Effector memory CD8-positive, alpha-beta T cell (primary cell): ENCODE measurements at regions not wholly inside any gene's neighbourhood (a gene's known extent, or its start where the extent isn't known, plus 50 kb on each side); places are given as distances from the start of the nearest gene placed in this dataset.

Experiments used
- ATAC-seq: fragments of 150-1000 bp; cut with Tn5 transposase; replicated peaks from 2 replicates; pipeline ENCODE4 v1.10.0; 2021; ENCODE audit warnings: mild to moderate bottlenecking, moderate library complexity
- DNase-seq, 3 experiments: peaks; one replicate each; pipeline ENCODE4 v3.0.0; 2021
- H3K27ac Mint-ChIP-seq, 2 donors: one replicate each; pipeline ENCODE4 v1.8.0; 2022; ENCODE audit warnings: mild to moderate bottlenecking in 2 of 2, mixed read lengths in 2 of 2, moderate library complexity in 2 of 2
- H3K27me3 Mint-ChIP-seq, 2 donors: one replicate each; pipeline ENCODE4 v1.8.0; 2022; ENCODE audit warnings: mixed read lengths in 2 of 2
- H3K36me3 Mint-ChIP-seq: one replicate; pipeline ENCODE4 v1.8.0; 2022; ENCODE audit warnings: mild to moderate bottlenecking, moderate library complexity, mixed read lengths; ENCODE audit not compliant: insufficient read depth
- H3K4me1 Mint-ChIP-seq, 2 donors: one replicate each; pipeline ENCODE4 v1.8.0; 2022; ENCODE audit warnings: low read depth in 2 of 2, mixed read lengths in 2 of 2
- H3K4me3 Mint-ChIP-seq, 2 donors: one replicate each; pipeline ENCODE4 v1.8.0; 2022; ENCODE audit warnings: mild to moderate bottlenecking in 2 of 2, mixed read lengths in 2 of 2, moderate library complexity in 2 of 2
- H3K9me3 Mint-ChIP-seq, 2 donors: one replicate each; pipeline ENCODE4 v1.8.0; 2022; ENCODE audit warnings: mixed read lengths in 2 of 2

- no peak overlapping the region for H3K27ac Mint-ChIP-seq
- H3K4me1 Mint-ChIP-seq, result no peaks in the 10 kb centered on the region
- ATAC-seq (no peak), DNase-seq (no peak)
- peaks cover 2 to 3% of the 10 kb centered on the region in 2 donors for H3K9me3 Mint-ChIP-seq
- no peak overlapping the region for H3K4me3 Mint-ChIP-seq
- H3K27me3 Mint-ChIP-seq, result peaks cover 0 to 33% of the 10 kb centered on the region in 2 donors
- H3K36me3 Mint-ChIP-seq, result no peaks in the 10 kb centered on the region
These were observed 447.0 kb upstream of the CDH4 start for GRCh38 chr20:60804918-60805630.

- no peaks in the 10 kb centered on the region for H3K9me3 Mint-ChIP-seq
- H3K27ac Mint-ChIP-seq, result no peak overlapping the region
- no peaks in the 10 kb centered on the region for H3K4me1 Mint-ChIP-seq
- peaks cover 0 to 29% of the 10 kb centered on the region in 2 donors for H3K27me3 Mint-ChIP-seq
- H3K4me3 Mint-ChIP-seq, result no peak overlapping the region
- no peaks in the 10 kb centered on the region for H3K36me3 Mint-ChIP-seq
- ATAC-seq (no peak), DNase-seq (no peak)
These were observed 445.7 kb upstream of the CDH4 start for GRCh38 chr20:60806354-60806753.

- no peaks in the 10 kb centered on the region for H3K36me3 Mint-ChIP-seq
- no peaks in the 10 kb centered on the region for H3K9me3 Mint-ChIP-seq
- H3K27me3 Mint-ChIP-seq, result peaks cover 0 to 24% of the 10 kb centered on the region in 2 donors
- DNase-seq (no peak), ATAC-seq (no peak)
- no peaks in the 10 kb centered on the region for H3K4me1 Mint-ChIP-seq
- H3K4me3 Mint-ChIP-seq, result no peak overlapping the region
- no peak overlapping the region for H3K27ac Mint-ChIP-seq
These were observed 445.2 kb upstream of the CDH4 start for GRCh38 chr20:60806824-60807223.

- DNase-seq, result no peak
- Mint-ChIP-seq H3K4me1 (no peaks in the 10 kb centered on the region), H3K27me3 (peaks cover 0 to 11% of the 10 kb centered on the region in 2 donors), H3K36me3 (no peaks in the 10 kb centered on the region), H3K4me3 (no peak overlapping the region), H3K9me3 (peaks cover 0 to 2% of the 10 kb centered on the region in 2 donors), H3K27ac (no peak overlapping the region)
- ATAC-seq, result no peak
These were observed 443.9 kb upstream of the CDH4 start for GRCh38 chr20:60808003-60808672.

- no peaks in the 10 kb centered on the region for H3K4me1 Mint-ChIP-seq
- ATAC-seq, result no peak
These were observed 443.4 kb upstream of the CDH4 start for GRCh38 chr20:60808701-60809100.

GRCh38 chr20:60810561-60810960 is 441.5 kb upstream of the CDH4 start:
- H3K4me3 Mint-ChIP-seq, result no peak overlapping the region
- peaks cover 0 to 2% of the 10 kb centered on the region in 2 donors for H3K9me3 Mint-ChIP-seq
- no peaks in the 10 kb centered on the region for H3K27me3 Mint-ChIP-seq

More at GRCh38 chr20:60808701-60809100, 443.4 kb upstream of the CDH4 start:
- Mint-ChIP-seq H3K27me3 (peaks cover 0 to 5% of the 10 kb centered on the region in 2 donors), H3K9me3 (peaks cover 0 to 2% of the 10 kb centered on the region in 2 donors), H3K36me3 (no peaks in the 10 kb centered on the region), H3K27ac (no peak overlapping the region), H3K4me3 (no peak overlapping the region)
- no peak for DNase-seq

GRCh38 chr20:60812561-60812960 is 439.5 kb upstream of the CDH4 start:
- no peak overlapping the region for H3K4me3 Mint-ChIP-seq
- no peaks in the 10 kb centered on the region for H3K4me1 Mint-ChIP-seq
- peaks cover 0 to 7% of the 10 kb centered on the region in 2 donors for H3K9me3 Mint-ChIP-seq
- H3K36me3 Mint-ChIP-seq, result no peaks in the 10 kb centered on the region
- ATAC-seq (no peak), DNase-seq (no peak)
- H3K27me3 Mint-ChIP-seq, result no peaks in the 10 kb centered on the region
- H3K27ac Mint-ChIP-seq, result no peak overlapping the region

More at GRCh38 chr20:60810561-60810960, 441.5 kb upstream of the CDH4 start:
- H3K4me1 Mint-ChIP-seq, result no peaks in the 10 kb centered on the region
- H3K36me3 Mint-ChIP-seq, result no peaks in the 10 kb centered on the region
- ATAC-seq (no peak), DNase-seq (no peak)
- H3K27ac Mint-ChIP-seq, result no peak overlapping the region

- Mint-ChIP-seq H3K36me3 (no peaks in the 10 kb centered on the region), H3K4me3 (no peak overlapping the region), H3K9me3 (peaks cover 0 to 7% of the 10 kb centered on the region in 2 donors), H3K27ac (no peak overlapping the region), H3K4me1 (no peaks in the 10 kb centered on the region), H3K27me3 (no peaks in the 10 kb centered on the region)
- DNase-seq, result no peak
- no peak for ATAC-seq
These were observed 439.0 kb upstream of the CDH4 start for GRCh38 chr20:60813066-60813465.

- Mint-ChIP-seq H3K27ac (no peak overlapping the region), H3K9me3 (peaks cover 0 to 7% of the 10 kb centered on the region in 2 donors), H3K36me3 (no peaks in the 10 kb centered on the region), H3K4me1 (peaks cover 0 to 2% of the 10 kb centered on the region in 2 donors), H3K27me3 (peaks cover 0 to 17% of the 10 kb centered on the region in 2 donors), H3K4me3 (no peak overlapping the region)
- ATAC-seq (no peak), DNase-seq (no peak)
These were observed 436.4 kb upstream of the CDH4 start for GRCh38 chr20:60815656-60816055.

GRCh38 chr20:60816901-60817300 is 435.2 kb upstream of the CDH4 start:
- DNase-seq (no peak), ATAC-seq (no peak)
- Mint-ChIP-seq H3K36me3 (no peaks in the 10 kb centered on the region), H3K27ac (no peak overlapping the region), H3K4me3 (no peak overlapping the region), H3K9me3 (peaks cover 0 to 7% of the 10 kb centered on the region in 2 donors), H3K27me3 (peaks cover 0 to 21% of the 10 kb centered on the region in 2 donors), H3K4me1 (peaks cover 0 to 4% of the 10 kb centered on the region in 2 donors)

- H3K4me3 Mint-ChIP-seq, result no peak overlapping the region
- ATAC-seq (no peak), DNase-seq (no peak)
- H3K27ac Mint-ChIP-seq, result no peak overlapping the region
- H3K36me3 Mint-ChIP-seq, result no peaks in the 10 kb centered on the region
- H3K4me1 Mint-ChIP-seq, result peaks cover 0 to 4% of the 10 kb centered on the region in 2 donors
- H3K27me3 Mint-ChIP-seq, result peaks cover 0 to 21% of the 10 kb centered on the region in 2 donors
- peaks cover 0 to 4% of the 10 kb centered on the region in 2 donors for H3K9me3 Mint-ChIP-seq
These were observed 434.2 kb upstream of the CDH4 start for GRCh38 chr20:60817891-60818290.

- DNase-seq (no peak), ATAC-seq (no peak)
- Mint-ChIP-seq H3K27me3 (peaks cover 0 to 21% of the 10 kb centered on the region in 2 donors), H3K9me3 (peaks cover 0 to 6% of the 10 kb centered on the region in 2 donors), H3K4me1 (peaks cover 0 to 4% of the 10 kb centered on the region in 2 donors), H3K27ac (no peak overlapping the region), H3K36me3 (no peaks in the 10 kb centered on the region), H3K4me3 (no peak overlapping the region)
These were observed 432.6 kb upstream of the CDH4 start for GRCh38 chr20:60819511-60819910.

GRCh38 chr20:60820149-60820548 is 431.9 kb upstream of the CDH4 start:
- Mint-ChIP-seq H3K9me3 (peaks cover 0 to 6% of the 10 kb centered on the region in 2 donors), H3K27me3 (peaks cover 0 to 21% of the 10 kb centered on the region in 2 donors), H3K27ac (no peak overlapping the region), H3K4me3 (no peak overlapping the region), H3K4me1 (peaks cover 0 to 4% of the 10 kb centered on the region in 2 donors), H3K36me3 (no peaks in the 10 kb centered on the region)
- no peak for ATAC-seq
- DNase-seq, result no peak

GRCh38 chr20:60820918-60821317 is 431.1 kb upstream of the CDH4 start:
- Mint-ChIP-seq H3K36me3 (no peaks in the 10 kb centered on the region), H3K4me3 (no peak overlapping the region), H3K9me3 (peaks cover 0 to 6% of the 10 kb centered on the region in 2 donors), H3K27me3 (peaks cover 0 to 21% of the 10 kb centered on the region in 2 donors), H3K4me1 (peaks cover 0 to 4% of the 10 kb centered on the region in 2 donors), H3K27ac (no peak overlapping the region)
- no peak for DNase-seq
- no peak for ATAC-seq
